Fibroblast of lung (primary cell): ENCODE measurements at regions not wholly inside any gene's neighbourhood (a gene's known extent, or its start where the extent isn't known, plus 50 kb on each side); places are given as distances from the start of the nearest gene placed in this dataset.

Source experiments
- CTCF ChIP-seq, 2 donors: IDR thresholded peaks in 1 of 2; conservative IDR thresholded peaks in 1 of 2; 1 replicate in 1 of 2; 2 replicates in 1 of 2; pipeline ENCODE4 v1.5.1; 2011 to 2012; ENCODE audit warnings: low read length in 2 of 2, control low read depth in 1 of 2, inconsistent platforms in 1 of 2, low read depth in 1 of 2, mild to moderate bottlenecking in 1 of 2
- EZH2 ChIP-seq: IDR thresholded peaks from 2 replicates; pipeline ENCODE4 v1.5.1; 2012; ENCODE audit warnings: low read length, control low read depth, mild to moderate bottlenecking; ENCODE audit errors: missing control alignments

GRCh38 chr6:66740346-66740745 lies 1033.3 kb upstream of the EYS start:
- TF ChIP-seq CTCF (conservative IDR thresholded peaks at IDR 0.05 in 1 of 2, IDR thresholded peaks at IDR 0.05 in 1 of 2; ENCODE audit: low read depth in 1 of 2, low read length in 2 of 2) (no peak), EZH2 (no peak)
